Neuronal stem cell (in vitro differentiated cells): ENCODE measurements at regions not wholly inside any gene's neighbourhood (a gene's known extent, or its start where the extent isn't known, plus 50 kb on each side); places are given as distances from the start of the nearest gene placed in this dataset.
A peak's percentile ranks its signal among the peaks of the same experiment; 100 is the strongest.

Experiments
- DNase-seq: peaks from one replicate; pipeline ENCODE4 v3.0.0-alpha.2; 2013; ENCODE audit warnings: low spot score
- H2AFZ ChIP-seq: one replicate; pipeline ENCODE4 v1.6.1; 2013; ENCODE audit warnings: mild to moderate bottlenecking, low read length, inconsistent platforms
- H2AK5ac ChIP-seq: 2 replicates; pipeline ENCODE4 v1.6.1; 2013; ENCODE audit warnings: low read depth, mild to moderate bottlenecking, inconsistent platforms, low read length, moderate library complexity, mixed read lengths
- H2BK120ac ChIP-seq: 2 replicates; pipeline ENCODE4 v1.6.1; 2013; ENCODE audit warnings: low read depth, mild to moderate bottlenecking, inconsistent platforms, low read length, moderate library complexity, mixed read lengths
- H2BK12ac ChIP-seq: one replicate; pipeline ENCODE4 v1.6.1; 2013; ENCODE audit warnings: low read length, inconsistent platforms
- H2BK15ac ChIP-seq: 2 replicates; pipeline ENCODE4 v1.6.1; 2013; ENCODE audit warnings: mild to moderate bottlenecking, low read length, inconsistent platforms, mixed read lengths
- H2BK5ac ChIP-seq: one replicate; pipeline ENCODE4 v1.6.1; 2013; ENCODE audit warnings: inconsistent platforms, mild to moderate bottlenecking, low read length, moderate library complexity
- H3K14ac ChIP-seq: one replicate; pipeline ENCODE4 v1.6.1; 2013; ENCODE audit warnings: low read length, inconsistent platforms
- H3K18ac ChIP-seq: 2 replicates; pipeline ENCODE4 v1.6.1; 2013; ENCODE audit warnings: low read length, inconsistent platforms
- H3K23ac ChIP-seq: 2 replicates; pipeline ENCODE4 v1.6.1; 2013; ENCODE audit warnings: low read depth, mild to moderate bottlenecking, mixed read lengths, low read length, inconsistent platforms; ENCODE audit not compliant: poor library complexity
- H3K27ac ChIP-seq: replicated peaks from 3 replicates; pipeline ENCODE4 v1.5.1; 2013; ENCODE audit warnings: low read length, inconsistent platforms
- H3K27me3 ChIP-seq, 3 experiments: 2 replicates each; pipeline ENCODE4 v1.6.1; 2013; ENCODE audit warnings: low read length in 3 of 3, mild to moderate bottlenecking in 2 of 3, inconsistent platforms in 1 of 3, low read depth in 1 of 3, mixed read lengths in 1 of 3, moderate library complexity in 1 of 3; ENCODE audit not compliant: control insufficient read depth in 3 of 3, insufficient read depth in 3 of 3
- H3K36me3 ChIP-seq, 2 donors: replicated peaks in 1 of 2; 2 replicates each; pipeline ENCODE4 v1.6.1; 2013; ENCODE audit warnings: low read length in 2 of 2; ENCODE audit not compliant: control insufficient read depth in 2 of 2, insufficient read depth in 2 of 2
- H3K4ac ChIP-seq: 2 replicates; pipeline ENCODE4 v1.6.1; 2013; ENCODE audit warnings: inconsistent platforms, mild to moderate bottlenecking, low read length, moderate library complexity
- H3K4me1 ChIP-seq, 2 donors: 1 replicate in 1 of 2; 2 replicates in 1 of 2; pipeline ENCODE4 v1.6.1; 2013; ENCODE audit warnings: low read length in 2 of 2, low read depth in 1 of 2; ENCODE audit not compliant: control insufficient read depth in 2 of 2, insufficient read depth in 1 of 2
- H3K4me2 ChIP-seq: one replicate; pipeline ENCODE4 v1.6.1; 2013; ENCODE audit warnings: mild to moderate bottlenecking, low read length, inconsistent platforms; ENCODE audit not compliant: insufficient read depth, poor library complexity, severe bottlenecking
- H3K4me3 ChIP-seq, 2 donors: 2 replicates each; pipeline ENCODE4 v1.5.1; 2013; ENCODE audit warnings: low read length in 2 of 2, mild to moderate bottlenecking in 2 of 2, inconsistent platforms in 1 of 2, moderate library complexity in 1 of 2
- H3K79me1 ChIP-seq: one replicate; pipeline ENCODE4 v1.6.1; 2013; ENCODE audit warnings: low read depth, mild to moderate bottlenecking, inconsistent platforms, low read length, moderate library complexity
- H3K9ac ChIP-seq: one replicate; pipeline ENCODE4 v1.6.1; 2013; ENCODE audit warnings: mild to moderate bottlenecking, low read depth, low read length, inconsistent platforms; ENCODE audit not compliant: poor library complexity
- H3K9me3 ChIP-seq, 2 donors: replicated peaks in 1 of 2; 2 replicates each; pipeline versions ENCODE3 to v1.6.1; 2013; ENCODE audit warnings: low read length in 2 of 2, mild to moderate bottlenecking in 2 of 2, inconsistent platforms in 1 of 2, low read depth in 1 of 2, mixed read lengths in 1 of 2, moderate library complexity in 1 of 2; ENCODE audit not compliant: control insufficient read depth in 2 of 2, insufficient read depth in 1 of 2
- H4K8ac ChIP-seq: one replicate; pipeline ENCODE4 v1.6.1; 2013; ENCODE audit warnings: low read depth, mild to moderate bottlenecking, inconsistent platforms, low read length, moderate library complexity
- H4K91ac ChIP-seq: one replicate; pipeline ENCODE4 v1.6.1; 2013; ENCODE audit warnings: low read length, low read depth, mild to moderate bottlenecking, inconsistent platforms; ENCODE audit not compliant: poor library complexity
- WGBS, 2 donors: extraction: QIAGEN DNeasy Blood & Tissue Kit; methylation state at CpG; one replicate each; pipeline ENCODE4 v1.1.7; 2013; ENCODE audit warnings: missing lambda C conversion rate in 2 of 2, mixed read lengths in 1 of 2; ENCODE audit not compliant: insufficient read length in 2 of 2, insufficient replicate concordance in 1 of 2; ENCODE audit errors: extremely low coverage in 2 of 2; 5-methylcytosine and 5-hydroxymethylcytosine counted together

GRCh38 chr7:106592282-106593027 is 68.5 kb downstream of the CCDC71L start:
- Histone ChIP-seq H2AFZ (no peak overlapping the region), H3K27ac (no peak overlapping the region), H3K23ac (no peak overlapping the region), H3K9ac (no peak overlapping the region), H3K27me3 (no peaks in the 10 kb centered on the region), H3K14ac (no peak overlapping the region), H2BK5ac (no peak overlapping the region), H2BK120ac (no peak overlapping the region), H3K4me2 (no peak overlapping the region), H2BK15ac (no peak overlapping the region), H3K79me1 (no peaks in the 10 kb centered on the region), H4K8ac (no peak overlapping the region), H3K36me3 (no peaks in the 10 kb centered on the region), H3K9me3 (no peaks in the 10 kb centered on the region), H3K4me3 (no peak overlapping the region), H2AK5ac (no peak overlapping the region), H4K91ac (no peak overlapping the region), H3K4ac (no peak overlapping the region), H3K4me1 (no peaks in the 10 kb centered on the region), H2BK12ac (no peak overlapping the region), H3K18ac (no peak overlapping the region)
- DNase-seq, result no peak
- no CpG with 5 or more reads among the region's 1 CpG for WGBS, 2 donors

GRCh38 chr7:106591146-106591545 is 69.8 kb downstream of the CCDC71L start:
- H3K4me2 ChIP-seq, result no peak overlapping the region
- H3K4me1 ChIP-seq, result no peaks in the 10 kb centered on the region
- H2BK15ac ChIP-seq, result no peak overlapping the region
- no peak overlapping the region for H3K9ac ChIP-seq
- H3K14ac ChIP-seq, result no peak overlapping the region
- H2BK120ac ChIP-seq, result no peak overlapping the region
- no peak overlapping the region for H3K18ac ChIP-seq
- no peak overlapping the region for H4K8ac ChIP-seq
- H2BK5ac ChIP-seq, result no peak overlapping the region
- no peak overlapping the region for H3K4ac ChIP-seq
- H3K27me3 ChIP-seq, result no peaks in the 10 kb centered on the region
- DNase-seq, result no peak
- no peaks in the 10 kb centered on the region for H3K79me1 ChIP-seq
- H2BK12ac ChIP-seq, result no peak overlapping the region
- H3K23ac ChIP-seq, result no peak overlapping the region
- no peaks in the 10 kb centered on the region for H3K9me3 ChIP-seq
- H4K91ac ChIP-seq, result no peak overlapping the region
- no peaks in the 10 kb centered on the region for H3K36me3 ChIP-seq
- no peak overlapping the region for H3K27ac ChIP-seq
- H3K4me3 ChIP-seq, result no peak overlapping the region
- H2AFZ ChIP-seq, result no peak overlapping the region
- H2AK5ac ChIP-seq, result no peak overlapping the region
- WGBS, 2 donors, result no CpG with 5 or more reads among the region's 4 CpGs

GRCh38 chr7:106590209-106590816 is 70.6 kb downstream of the CCDC71L start:
- Histone ChIP-seq H3K4me1 (no peaks in the 10 kb centered on the region), H3K4me2 (no peak overlapping the region), H3K27ac (no peak overlapping the region), H3K4ac (no peak overlapping the region), H2AFZ (no peak overlapping the region), H3K23ac (no peak overlapping the region), H2BK12ac (no peak overlapping the region), H3K79me1 (no peaks in the 10 kb centered on the region), H2BK120ac (no peak overlapping the region), H4K8ac (no peak overlapping the region), H3K27me3 (no peaks in the 10 kb centered on the region), H3K4me3 (no peak overlapping the region), H2BK15ac (no peak overlapping the region), H3K14ac (no peak overlapping the region), H2BK5ac (no peak overlapping the region), H2AK5ac (no peak overlapping the region), H3K18ac (no peak overlapping the region), H4K91ac (no peak overlapping the region), H3K36me3 (no peaks in the 10 kb centered on the region), H3K9me3 (no peaks in the 10 kb centered on the region), H3K9ac (no peak overlapping the region)
- no peak for DNase-seq
- no CpG with 5 or more reads among the region's 3 CpGs for WGBS, 2 donors

- peak overlapping the region; percentile 34 for H2AFZ ChIP-seq
- H3K4me3 ChIP-seq, result no peak overlapping the region
- H3K27ac ChIP-seq, result no peak overlapping the region
- no peak overlapping the region for H2BK15ac ChIP-seq
- no peak overlapping the region for H2BK5ac ChIP-seq
- no peak overlapping the region for H2BK12ac ChIP-seq
- no peak overlapping the region for H3K4ac ChIP-seq
- no peak overlapping the region for H4K8ac ChIP-seq
- H3K9me3 ChIP-seq, result no peaks in the 10 kb centered on the region
- no peak overlapping the region for H4K91ac ChIP-seq
- H3K36me3 ChIP-seq, result no peaks in the 10 kb centered on the region
- H3K4me1 ChIP-seq, result no peaks in the 10 kb centered on the region
- H3K4me2 ChIP-seq, result no peak overlapping the region
- H3K23ac ChIP-seq, result no peak overlapping the region
- no CpG with 5 or more reads among the region's 6 CpGs for WGBS, 2 donors
- no peak for DNase-seq
- H2AK5ac ChIP-seq, result no peak overlapping the region
- no peak overlapping the region for H3K9ac ChIP-seq
- no peak overlapping the region for H3K14ac ChIP-seq
- no peaks in the 10 kb centered on the region for H3K27me3 ChIP-seq
- H3K18ac ChIP-seq, result no peak overlapping the region
- no peak overlapping the region for H2BK120ac ChIP-seq
- H3K79me1 ChIP-seq, result no peaks in the 10 kb centered on the region
Observed at GRCh38 chr7:106589198-106589879, 71.6 kb downstream of the CCDC71L start.
